H1 (cell line): ENCODE measurements at regions not wholly inside any gene's neighbourhood (a gene's known extent, or its start where the extent isn't known, plus 50 kb on each side); places are given as distances from the start of the nearest gene placed in this dataset.

Experiments
- CTCF ChIA-PET: fragments of 300-600 bp; sonication (Branson Sonifier 250); formaldehyde crosslinking; loops from one replicate; lab custom pipeline; 2021; ENCODE audit not compliant: partially characterized antibody; lab: Charles Lee
- POLR2A ChIA-PET: fragments of 300-600 bp; sonication (Branson Sonifier 250); formaldehyde crosslinking; loops from one replicate; lab custom pipeline; 2021; ENCODE audit warnings: inconsistent platforms; ENCODE audit not compliant: partially characterized antibody; lab: Charles Lee
- DNase-seq, 2 experiments: peaks; one replicate each; pipeline versions ENCODE4 v3.0.0 to v3.0.0-alpha.2; 2010 to 2022; ENCODE audit warnings: low spot score in 2 of 2, low read depth in 1 of 2, mixed read lengths in 1 of 2
- FAIRE-seq: peaks from 2 replicates; lab custom pipeline; 2011; peaks lifted over from hg19 to GRCh38; lab: Jason Lieb, UNC
- H2AFZ ChIP-seq: 2 replicates; pipeline ENCODE4 v1.8.1; 2012; ENCODE audit warnings: low read length, inconsistent platforms
- H2AK5ac ChIP-seq: 2 replicates; pipeline ENCODE4 v1.6.1; 2013; ENCODE audit warnings: low read depth, low read length
- H2BK120ac ChIP-seq: replicated peaks from 2 replicates; pipeline ENCODE3; 2013; ENCODE audit warnings: low read depth, low read length, inconsistent platforms
- H2BK12ac ChIP-seq: 2 replicates; pipeline ENCODE4 v1.6.1; 2013; ENCODE audit warnings: low read depth, low read length
- H2BK15ac ChIP-seq: 2 replicates; pipeline ENCODE4 v1.6.1; 2013; ENCODE audit warnings: low read length
- H2BK20ac ChIP-seq: 2 replicates; pipeline ENCODE4 v1.6.1; 2013; ENCODE audit warnings: low read length
- H2BK5ac ChIP-seq: 2 replicates; pipeline ENCODE4 v1.6.1; 2013; ENCODE audit warnings: low read depth, low read length
- H3K14ac ChIP-seq: 2 replicates; pipeline ENCODE4 v1.6.1; 2013; ENCODE audit warnings: inconsistent platforms; ENCODE audit not compliant: insufficient read length
- H3K18ac ChIP-seq: 2 replicates; pipeline ENCODE4 v1.6.1; 2013; ENCODE audit warnings: low read length; ENCODE audit errors: extremely low read depth
- H3K23ac ChIP-seq: 2 replicates; pipeline ENCODE4 v1.6.1; 2013; ENCODE audit warnings: inconsistent platforms; ENCODE audit not compliant: insufficient read length
- H3K23me2 ChIP-seq: 2 replicates; pipeline ENCODE4 v1.6.1; 2013; ENCODE audit warnings: low read depth, low read length
- H3K27ac ChIP-seq: 2 replicates; pipeline ENCODE4 v1.6.1; 2011; ENCODE audit warnings: low read depth, low read length, inconsistent platforms
- H3K27me3 ChIP-seq, 4 experiments: replicated peaks in 1 of 4; 1 replicate in 1 of 4; 2 replicates in 3 of 4; pipeline versions ENCODE4 v1.6.1 to v1.8.1; 2011 to 2013; ENCODE audit warnings: low read length in 3 of 4, mild to moderate bottlenecking in 3 of 4, inconsistent platforms in 2 of 4, mixed read lengths in 2 of 4, moderate library complexity in 1 of 4; ENCODE audit not compliant: control insufficient read depth in 3 of 4, insufficient read depth in 3 of 4; ENCODE audit errors: extremely low read depth in 1 of 4
- H3K36me3 ChIP-seq, 4 experiments: 2 replicates each; pipeline versions ENCODE4 v1.6.1 to v1.8.1; 2011 to 2013; ENCODE audit warnings: mild to moderate bottlenecking in 4 of 4, low read length in 3 of 4, moderate library complexity in 2 of 4, control low read depth in 1 of 4, inconsistent platforms in 1 of 4; ENCODE audit not compliant: insufficient read depth in 4 of 4, control insufficient read depth in 2 of 4
- H3K4ac ChIP-seq: replicated peaks from 2 replicates; pipeline ENCODE3; 2013; ENCODE audit warnings: low read length, low read depth, mixed read lengths, inconsistent platforms; ENCODE audit not compliant: insufficient read length
- H3K4me1 ChIP-seq, 4 experiments: replicated peaks in 1 of 4; 1 replicate in 1 of 4; 2 replicates in 3 of 4; pipeline versions ENCODE4 v1.6.1 to v1.8.1; 2011 to 2013; ENCODE audit warnings: low read length in 3 of 4, inconsistent platforms in 2 of 4, mixed read lengths in 1 of 4; ENCODE audit not compliant: insufficient read depth in 4 of 4, control insufficient read depth in 3 of 4
- H3K4me2 ChIP-seq, 2 experiments: 2 replicates each; pipeline versions ENCODE4 v1.6.1 to v1.8.1; 2011 to 2013; ENCODE audit warnings: low read depth in 2 of 2, low read length in 2 of 2, control low read depth in 1 of 2, inconsistent platforms in 1 of 2, mild to moderate bottlenecking in 1 of 2; ENCODE audit not compliant: insufficient read depth in 1 of 2
- H3K4me3 ChIP-seq, 4 experiments: fragments of 200-600, 300-600 bp in 1 of 4; sonication (generic), shearing (Covaris generic), sonication (Bioruptor Twin) in 1 of 4; 2 replicates each; pipeline versions ENCODE4 v1.5.1 to v1.8.1; 2011 to 2016; ENCODE audit warnings: low read length in 4 of 4, low read depth in 3 of 4, control low read depth in 2 of 4, inconsistent platforms in 2 of 4, mild to moderate bottlenecking in 2 of 4, mixed read lengths in 1 of 4, moderate library complexity in 1 of 4; ENCODE audit not compliant: insufficient read depth in 2 of 4; ENCODE audit errors: extremely low read depth in 1 of 4
- H3K56ac ChIP-seq: replicated peaks from 2 replicates; pipeline ENCODE3; 2013; ENCODE audit warnings: low read depth, mild to moderate bottlenecking, mixed read lengths, low read length, inconsistent platforms; ENCODE audit not compliant: insufficient read length
- H3K79me1 ChIP-seq: 2 replicates; pipeline ENCODE4 v1.6.1; 2013; ENCODE audit warnings: low read depth, low read length, control low read depth
- H3K79me2 ChIP-seq, 2 experiments: 2 replicates each; pipeline versions ENCODE4 v1.6.1 to v1.8.1; 2012 to 2013; ENCODE audit warnings: low read length in 2 of 2, mild to moderate bottlenecking in 2 of 2, inconsistent platforms in 1 of 2; ENCODE audit not compliant: insufficient read depth in 2 of 2, control insufficient read depth in 1 of 2
- H3K9ac ChIP-seq, 4 experiments: replicated peaks in 1 of 4; 1 replicate in 1 of 4; 2 replicates in 3 of 4; pipeline versions ENCODE4 v1.6.1 to v1.8.1; 2011 to 2013; ENCODE audit warnings: low read depth in 3 of 4, low read length in 3 of 4, control low read depth in 2 of 4, mild to moderate bottlenecking in 2 of 4, moderate library complexity in 2 of 4, inconsistent platforms in 1 of 4; ENCODE audit errors: extremely low read depth in 1 of 4
- H3K9me3 ChIP-seq, 2 experiments: 2 replicates each; pipeline versions ENCODE4 v1.6.1 to v1.8.1; 2012 to 2013; ENCODE audit warnings: mild to moderate bottlenecking in 2 of 2, moderate library complexity in 2 of 2, control low read depth in 1 of 2, inconsistent platforms in 1 of 2, low read depth in 1 of 2, low read length in 1 of 2, mixed read lengths in 1 of 2; ENCODE audit not compliant: insufficient read depth in 2 of 2
- H4K20me1 ChIP-seq, 2 experiments: replicated peaks in 1 of 2; 2 replicates each; pipeline versions ENCODE3 to v1.8.1; 2011 to 2013; ENCODE audit warnings: inconsistent platforms in 2 of 2, low read length in 2 of 2, mild to moderate bottlenecking in 1 of 2; ENCODE audit not compliant: insufficient read depth in 2 of 2, control insufficient read depth in 1 of 2
- H4K5ac ChIP-seq: 2 replicates; pipeline ENCODE4 v1.6.1; 2013; ENCODE audit warnings: low read length, low read depth, mixed read lengths, inconsistent platforms; ENCODE audit not compliant: insufficient read length
- H4K8ac ChIP-seq: 2 replicates; pipeline ENCODE4 v1.8.0; 2013; ENCODE audit warnings: mild to moderate bottlenecking, moderate library complexity, low read length, inconsistent platforms; ENCODE audit not compliant: insufficient read depth; ENCODE audit errors: extremely low read depth
- H4K91ac ChIP-seq: replicated peaks from 2 replicates; pipeline ENCODE3; 2013; ENCODE audit warnings: low read length, mixed read lengths, inconsistent platforms; ENCODE audit not compliant: insufficient read length
- FOSL1 ChIP-seq: IDR thresholded peaks from 2 replicates; pipeline ENCODE4 v1.6.1; 2011; ENCODE audit warnings: mild to moderate bottlenecking, low read depth, low read length, moderate library complexity; ENCODE audit not compliant: insufficient read depth
- SIN3A ChIP-seq, 2 experiments: IDR thresholded peaks in 1 of 2; conservative IDR thresholded peaks in 1 of 2; 2 replicates each; pipeline ENCODE4 v1.6.1; 2011 to 2012; ENCODE audit warnings: low read length in 2 of 2, improper control_type of control experiment in 1 of 2, low read depth in 1 of 2, mild to moderate bottlenecking in 1 of 2

DNA sequence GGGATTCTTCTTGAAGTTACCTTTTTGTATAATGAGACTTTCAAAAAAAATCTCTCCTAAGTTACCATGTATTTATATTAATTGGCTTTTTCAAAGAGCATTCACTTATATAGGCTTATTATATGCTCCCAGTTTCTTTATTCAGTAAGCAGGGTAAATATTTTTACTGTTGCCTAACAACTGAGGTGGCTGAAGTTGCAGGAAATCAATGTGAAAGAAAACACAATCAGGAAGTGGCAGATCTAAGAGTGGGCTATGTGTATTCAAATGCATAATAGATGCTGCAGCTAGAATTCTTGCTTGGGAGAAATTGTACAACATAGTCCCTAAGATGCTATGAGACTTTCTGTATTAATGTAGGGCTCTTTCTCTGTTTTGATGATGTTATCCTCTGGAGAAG, 606.9 kb downstream of the NUF2 start:
- H3K9me3 ChIP-seq = no peaks in the 10 kb centered on the region
- H2BK15ac ChIP-seq = no peak overlapping the region
- no peak overlapping the region for H3K56ac ChIP-seq
- H3K36me3 ChIP-seq = no peaks in the 10 kb centered on the region
- no peaks in the 10 kb centered on the region for H3K79me1 ChIP-seq
- no peak overlapping the region for H2BK20ac ChIP-seq
- H3K23ac ChIP-seq = no peak overlapping the region
- no peak overlapping the region for H2AFZ ChIP-seq
- DNase-seq = no peak
- no peak overlapping the region for H4K8ac ChIP-seq
- H3K27ac ChIP-seq = no peak overlapping the region
- no peak overlapping the region for H2AK5ac ChIP-seq
- no peaks in the 10 kb centered on the region for H3K79me2 ChIP-seq
- no peak overlapping the region for H3K4ac ChIP-seq
- CTCF ChIA-PET = no interaction called here
- no peak overlapping the region; the same call in 1 of the 2 replicates for H2BK12ac ChIP-seq
- no peak overlapping the region for H3K18ac ChIP-seq
- H4K20me1 ChIP-seq = no peaks in the 10 kb centered on the region
- no peak overlapping the region for H3K4me2 ChIP-seq
- H3K27me3 ChIP-seq = no peaks in the 10 kb centered on the region
- no peak overlapping the region for H3K14ac ChIP-seq
- H4K91ac ChIP-seq = no peak overlapping the region
- H3K23me2 ChIP-seq = no peaks in the 10 kb centered on the region
- peaks cover 0 to 5% (median 0%) of the 10 kb centered on the region in 4 experiments; a peak in 1 of 7 replicates for H3K4me1 ChIP-seq
- H2BK5ac ChIP-seq = no peak overlapping the region
- H4K5ac ChIP-seq = no peak overlapping the region
- TF ChIP-seq FOSL1 (no peak), SIN3A (conservative IDR thresholded peaks at IDR 0.05 in 1 of 2, IDR thresholded peaks at IDR 0.05 in 1 of 2; ENCODE audit: low read depth in 1 of 2, low read length in 2 of 2) (no peak)
- TF ChIP-seq, all 59 proteins: peak for 0
- POLR2A ChIA-PET = no interaction called here
- Histone ChIP-seq H3K9ac (no peak overlapping the region), H3K4me3 (no peak overlapping the region), H2BK120ac (no peak overlapping the region)
- no peak for FAIRE-seq
